K562 (cell line): ENCODE measurements at regions not wholly inside any gene's neighbourhood (a gene's known extent, or its start where the extent isn't known, plus 50 kb on each side); places are given as distances from the start of the nearest gene placed in this dataset.

Experiments used
- ATAC-seq: fragments of 200-7000 bp; cut with Tn5 transposase; 3 replicates; pipeline ENCODE4 v1.9.1; 2020; ENCODE audit warnings: moderate library complexity
- BruUV-seq: library from RNA; stranded (reverse); fragments of 400-500 nt; replicated peaks from 2 replicates; lab custom pipeline; 2021; lab: Mats Ljungman, UMichigan
- CTCF ChIA-PET: fragments of 300-600 bp; formaldehyde crosslinking; extraction: SDS; loops from one replicate; lab custom pipeline; 2021; ENCODE audit warnings: low intra/inter-chr PET ratio; lab: Yijun Ruan, JAX
- POLR2A ChIA-PET: fragments of 300-600, 350-650 bp; sonication (Branson Sonifier 250); formaldehyde crosslinking; extraction: SDS; loops from one replicate; lab custom pipeline; 2021; ENCODE audit warnings: antibody characterized with exemption, inconsistent platforms; lab: Yijun Ruan, JAX
- DNase-seq, 4 experiments: peaks; one replicate each; pipeline versions ENCODE4 v3.0.0 to v3.0.0-alpha.2; 2011 to 2018; ENCODE audit warnings: low spot score in 3 of 4, mixed read lengths in 3 of 4; ENCODE audit errors: extremely low read depth in 1 of 4
- FAIRE-seq: peaks from 2 replicates; lab custom pipeline; 2011; peaks lifted over from hg19 to GRCh38; lab: Jason Lieb, UNC
- H2AFZ ChIP-seq: 2 replicates; pipeline ENCODE4 v1.6.0; 2011; ENCODE audit warnings: low read depth, low read length, control low read depth, inconsistent platforms
- H3K27ac ChIP-seq: fragments of 200-600 bp; 3 replicates; pipeline ENCODE4 v1.8.0; 2011; ENCODE audit warnings: low read depth, mild to moderate bottlenecking, control low read depth, inconsistent platforms, low read length, moderate library complexity, mixed read lengths; ENCODE audit errors: extremely low read depth
- H3K27me3 ChIP-seq, 2 experiments: fragments of 300-600 bp in 1 of 2; 2 replicates in 1 of 2; 3 replicates in 1 of 2; pipeline versions ENCODE4 v1.6.0 to v1.8.0; 2011; ENCODE audit warnings: inconsistent platforms in 2 of 2, low read length in 2 of 2, mild to moderate bottlenecking in 1 of 2, mixed read lengths in 1 of 2, moderate library complexity in 1 of 2; ENCODE audit not compliant: control insufficient read depth in 2 of 2, insufficient read depth in 2 of 2
- H3K36me3 ChIP-seq: fragments of 300-600 bp; 3 replicates; pipeline ENCODE4 v1.8.0; 2011; ENCODE audit warnings: mild to moderate bottlenecking, low read length, inconsistent platforms; ENCODE audit not compliant: control insufficient read depth, insufficient read depth
- H3K4me1 ChIP-seq, 2 experiments: fragments of 200-600 bp in 1 of 2; replicated peaks in 1 of 2; 2 replicates in 1 of 2; 3 replicates in 1 of 2; pipeline versions ENCODE4 v1.5.1 to v1.8.0; 2011; ENCODE audit warnings: inconsistent platforms in 2 of 2, low read length in 2 of 2, mild to moderate bottlenecking in 1 of 2, mixed read lengths in 1 of 2, moderate library complexity in 1 of 2; ENCODE audit not compliant: control insufficient read depth in 2 of 2, insufficient read depth in 2 of 2
- H3K4me2 ChIP-seq: 2 replicates; pipeline ENCODE4 v1.6.1; 2011; ENCODE audit warnings: low read length, control low read depth, inconsistent platforms, mixed read lengths; ENCODE audit not compliant: insufficient read depth
- H3K4me3 ChIP-seq: fragments of 200-600 bp; sonication (generic), shearing (Covaris generic); 2 replicates; pipeline ENCODE4 v1.5.1; 2016; ENCODE audit warnings: control low read depth, inconsistent platforms
- H3K79me2 ChIP-seq: fragments of 200-600 bp; 3 replicates; pipeline ENCODE4 v1.8.0; 2011; ENCODE audit warnings: low read length, inconsistent platforms; ENCODE audit not compliant: control insufficient read depth, insufficient read depth
- H3K9ac ChIP-seq, 2 experiments: 2 replicates each; pipeline versions ENCODE4 v1.6.0 to v1.6.1; 2011; ENCODE audit warnings: low read depth in 2 of 2, low read length in 2 of 2, control low read depth in 1 of 2, inconsistent platforms in 1 of 2, mild to moderate bottlenecking in 1 of 2, mixed read lengths in 1 of 2; ENCODE audit not compliant: insufficient read depth in 1 of 2
- H3K9me1 ChIP-seq: one replicate; pipeline ENCODE4 v1.6.0; 2011; ENCODE audit warnings: inconsistent platforms, mild to moderate bottlenecking, low read length, moderate library complexity; ENCODE audit not compliant: control insufficient read depth, insufficient read depth
- H3K9me3 ChIP-seq: replicated peaks from 2 replicates; pipeline ENCODE4 v1.5.1; 2011; ENCODE audit warnings: low read depth, low read length, inconsistent platforms; ENCODE audit not compliant: control insufficient read depth, insufficient read depth
- H4K20me1 ChIP-seq: replicated peaks from 2 replicates; pipeline ENCODE4 v1.6.1; 2011; ENCODE audit warnings: low read length, inconsistent platforms, mixed read lengths; ENCODE audit not compliant: control insufficient read depth, insufficient read depth
- FOXJ2 ChIP-seq: fragments of 200-800 bp; sonication (Bioruptor generic); IDR thresholded peaks from 2 replicates; pipeline ENCODE4 v1.6.1; 2016; ENCODE audit warnings: missing genetic modification characterization, missing compliant biosample characterization
- MTA2 ChIP-seq: fragments of 450-650 bp; IDR thresholded peaks from 2 replicates; pipeline ENCODE4 v1.6.1; 2016; ENCODE audit warnings: low read depth
- NCOA4 ChIP-seq: fragments of 450-650 bp; IDR thresholded peaks from 2 replicates; pipeline ENCODE4 v1.6.1; 2018; ENCODE audit warnings: mild to moderate bottlenecking; ENCODE audit not compliant: partially characterized antibody
- RAD21 ChIP-seq, 2 experiments: fragments of 250-450 bp in 1 of 2; fragments of 450-650 bp in 1 of 2; sonication (Bioruptor Pico) in 1 of 2; formaldehyde crosslinking in 1 of 2; IDR thresholded peaks in 1 of 2; conservative IDR thresholded peaks in 1 of 2; 2 replicates each; pipeline versions ENCODE4 v1.4.0 to v1.8.0; 2020 to 2022; ENCODE audit warnings: mild to moderate bottlenecking in 2 of 2, moderate library complexity in 1 of 2
- WGBS: fragments of 100-300 bp; shearing (Covaris generic); methylation state at CpG from one replicate; pipeline ENCODE4 v1.1.6; 2016; ENCODE audit warnings: low coverage, mixed read lengths; ENCODE audit not compliant: insufficient coverage; ENCODE audit errors: missing lambda C conversion rate; 5-methylcytosine and 5-hydroxymethylcytosine counted together
- in situ Hi-C: fragments of 300-500 bp; cut with MboI; formaldehyde crosslinking; loops from 4 replicates; pipeline ENCODE4 v1.15.0; 2018; ENCODE audit warnings: inconsistent platforms, mixed read lengths
- intact Hi-C: fragments of 100-400 bp; cut with micrococcal nuclease; formaldehyde crosslinking; loops from 2 replicates; pipeline ENCODE4 v1.14.2; 2022
- TF ChIP-seq, protein P1 (sequence below): fragments of 250-450 bp; sonication (Bioruptor Pico); IDR thresholded peaks from 2 replicates; pipeline ENCODE4 v1.5.0; 2020; ENCODE audit warnings: mild to moderate bottlenecking, borderline replicate concordance
- TF ChIP-seq, protein P2 (sequence below): fragments of 450-650 bp; formaldehyde crosslinking; conservative IDR thresholded peaks from 2 replicates; pipeline ENCODE4 v1.4.0; 2022; ENCODE audit warnings: mild to moderate bottlenecking, missing genetic modification characterization
- TF ChIP-seq, protein P3 (sequence below), 2 experiments: fragments of 450-650 bp; formaldehyde crosslinking in 1 of 2; IDR thresholded peaks; 2 replicates each; pipeline versions ENCODE4 v1.4.0 to v1.6.1; 2014 to 2020; ENCODE audit warnings: mild to moderate bottlenecking in 2 of 2, borderline replicate concordance in 1 of 2, low read depth in 1 of 2

DNA sequence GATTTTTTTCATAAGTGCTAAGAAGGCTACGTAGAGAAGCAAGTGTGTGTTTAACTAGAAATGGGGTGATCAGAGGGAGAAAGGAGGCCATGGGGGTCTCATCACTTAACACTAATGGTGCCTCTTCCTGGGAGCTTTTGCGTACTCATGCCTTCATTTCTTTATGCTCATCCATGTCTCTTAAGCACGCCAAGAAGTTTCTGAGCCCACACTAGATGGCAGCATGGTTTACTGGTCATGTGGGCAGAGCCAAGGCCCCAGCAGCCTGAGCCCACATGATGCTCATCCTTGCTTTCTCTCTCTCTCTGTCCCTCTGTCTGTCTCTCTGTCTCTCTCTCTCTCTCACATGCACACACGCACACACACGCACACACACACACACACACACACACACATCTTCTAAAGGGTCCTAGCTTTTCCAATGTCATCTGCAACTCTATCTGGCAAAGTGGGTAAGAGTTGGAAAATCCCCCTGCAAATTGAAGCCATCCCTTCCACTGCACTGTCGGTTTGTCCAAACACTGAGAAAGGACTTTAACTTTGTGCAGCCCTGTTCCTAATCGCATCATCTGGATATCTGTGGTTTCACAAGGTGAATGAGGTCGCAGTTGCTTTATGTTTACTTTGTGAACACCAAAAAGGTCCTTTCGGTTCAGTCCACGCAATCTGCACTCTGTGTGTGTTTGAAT lies 137.1 kb upstream of the CCDC68 start:
- in situ Hi-C loops (no loop called here), intact Hi-C loops (no loop called here)
- Histone ChIP-seq H3K9ac (no peak overlapping the region), H4K20me1 (no peaks in the 10 kb centered on the region), H3K79me2 (no peaks in the 10 kb centered on the region), H3K36me3 (no peaks in the 10 kb centered on the region), H3K27ac (no peak overlapping the region), H3K4me1 (no peaks in the 10 kb centered on the region; a peak in 2 of 5 replicates), H2AFZ (0 out of 2 replicates have a peak overlapping the region, but pooled peaks have one; percentile 0), H3K9me1 (no peaks in the 10 kb centered on the region), H3K4me2 (no peak overlapping the region), H3K27me3 (no peaks in the 10 kb centered on the region), H3K9me3 (no peaks in the 10 kb centered on the region), H3K4me3 (no peak overlapping the region)
- no TSS peak for BruUV-seq
- 7% methylated on average over 10 of the region's 10 CpGs for WGBS
- DNase-seq (peak in 2 of 4 experiments; percentile 17 to 54), FAIRE-seq (peak; percentile 66), ATAC-seq (peak; percentile 87)
- CTCF ChIA-PET, result interaction anchor here (0.6 kb wide), 1 partner anchor 179 kb away, joined by 4 read pairs; no protein-coding TSS in a partner anchor
- POLR2A ChIA-PET, result no interaction called here
- TF ChIP-seq, protein P1, sequence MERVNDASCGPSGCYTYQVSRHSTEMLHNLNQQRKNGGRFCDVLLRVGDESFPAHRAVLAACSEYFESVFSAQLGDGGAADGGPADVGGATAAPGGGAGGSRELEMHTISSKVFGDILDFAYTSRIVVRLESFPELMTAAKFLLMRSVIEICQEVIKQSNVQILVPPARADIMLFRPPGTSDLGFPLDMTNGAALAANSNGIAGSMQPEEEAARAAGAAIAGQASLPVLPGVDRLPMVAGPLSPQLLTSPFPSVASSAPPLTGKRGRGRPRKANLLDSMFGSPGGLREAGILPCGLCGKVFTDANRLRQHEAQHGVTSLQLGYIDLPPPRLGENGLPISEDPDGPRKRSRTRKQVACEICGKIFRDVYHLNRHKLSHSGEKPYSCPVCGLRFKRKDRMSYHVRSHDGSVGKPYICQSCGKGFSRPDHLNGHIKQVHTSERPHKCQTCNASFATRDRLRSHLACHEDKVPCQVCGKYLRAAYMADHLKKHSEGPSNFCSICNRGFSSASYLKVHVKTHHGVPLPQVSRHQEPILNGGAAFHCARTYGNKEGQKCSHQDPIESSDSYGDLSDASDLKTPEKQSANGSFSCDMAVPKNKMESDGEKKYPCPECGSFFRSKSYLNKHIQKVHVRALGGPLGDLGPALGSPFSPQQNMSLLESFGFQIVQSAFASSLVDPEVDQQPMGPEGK, result no peak
- TF ChIP-seq FOXJ2 (tag), result no peak
- 0 out of 2 replicates have a peak, but pooled peaks have one; percentile 7 for TF ChIP-seq MTA2
- peak; percentile 47 to 80 for TF ChIP-seq RAD21 (CRISPR knock-in tag; conservative IDR thresholded peaks at IDR 0.05 in 1 of 2, IDR thresholded peaks at IDR 0.05 in 1 of 2)
- no peak for TF ChIP-seq NCOA4
- TF ChIP-seq, protein P2, sequence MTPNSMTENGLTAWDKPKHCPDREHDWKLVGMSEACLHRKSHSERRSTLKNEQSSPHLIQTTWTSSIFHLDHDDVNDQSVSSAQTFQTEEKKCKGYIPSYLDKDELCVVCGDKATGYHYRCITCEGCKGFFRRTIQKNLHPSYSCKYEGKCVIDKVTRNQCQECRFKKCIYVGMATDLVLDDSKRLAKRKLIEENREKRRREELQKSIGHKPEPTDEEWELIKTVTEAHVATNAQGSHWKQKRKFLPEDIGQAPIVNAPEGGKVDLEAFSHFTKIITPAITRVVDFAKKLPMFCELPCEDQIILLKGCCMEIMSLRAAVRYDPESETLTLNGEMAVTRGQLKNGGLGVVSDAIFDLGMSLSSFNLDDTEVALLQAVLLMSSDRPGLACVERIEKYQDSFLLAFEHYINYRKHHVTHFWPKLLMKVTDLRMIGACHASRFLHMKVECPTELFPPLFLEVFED (CRISPR knock-in tag), result 0 out of 2 replicates have a peak, but pooled peaks have one; percentile 60
- TF ChIP-seq, protein P3, sequence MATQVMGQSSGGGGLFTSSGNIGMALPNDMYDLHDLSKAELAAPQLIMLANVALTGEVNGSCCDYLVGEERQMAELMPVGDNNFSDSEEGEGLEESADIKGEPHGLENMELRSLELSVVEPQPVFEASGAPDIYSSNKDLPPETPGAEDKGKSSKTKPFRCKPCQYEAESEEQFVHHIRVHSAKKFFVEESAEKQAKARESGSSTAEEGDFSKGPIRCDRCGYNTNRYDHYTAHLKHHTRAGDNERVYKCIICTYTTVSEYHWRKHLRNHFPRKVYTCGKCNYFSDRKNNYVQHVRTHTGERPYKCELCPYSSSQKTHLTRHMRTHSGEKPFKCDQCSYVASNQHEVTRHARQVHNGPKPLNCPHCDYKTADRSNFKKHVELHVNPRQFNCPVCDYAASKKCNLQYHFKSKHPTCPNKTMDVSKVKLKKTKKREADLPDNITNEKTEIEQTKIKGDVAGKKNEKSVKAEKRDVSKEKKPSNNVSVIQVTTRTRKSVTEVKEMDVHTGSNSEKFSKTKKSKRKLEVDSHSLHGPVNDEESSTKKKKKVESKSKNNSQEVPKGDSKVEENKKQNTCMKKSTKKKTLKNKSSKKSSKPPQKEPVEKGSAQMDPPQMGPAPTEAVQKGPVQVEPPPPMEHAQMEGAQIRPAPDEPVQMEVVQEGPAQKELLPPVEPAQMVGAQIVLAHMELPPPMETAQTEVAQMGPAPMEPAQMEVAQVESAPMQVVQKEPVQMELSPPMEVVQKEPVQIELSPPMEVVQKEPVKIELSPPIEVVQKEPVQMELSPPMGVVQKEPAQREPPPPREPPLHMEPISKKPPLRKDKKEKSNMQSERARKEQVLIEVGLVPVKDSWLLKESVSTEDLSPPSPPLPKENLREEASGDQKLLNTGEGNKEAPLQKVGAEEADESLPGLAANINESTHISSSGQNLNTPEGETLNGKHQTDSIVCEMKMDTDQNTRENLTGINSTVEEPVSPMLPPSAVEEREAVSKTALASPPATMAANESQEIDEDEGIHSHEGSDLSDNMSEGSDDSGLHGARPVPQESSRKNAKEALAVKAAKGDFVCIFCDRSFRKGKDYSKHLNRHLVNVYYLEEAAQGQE (IDR thresholded peaks at IDR 0.05; ENCODE audit: borderline replicate concordance), result peak; percentile 27; the same call in 1 of the 2 replicates
- TF ChIP-seq, protein P3 (CRISPR knock-in tag; IDR thresholded peaks at IDR 0.05; ENCODE audit: low read depth), result no peak
